HEK293 (cell line): ENCODE measurements at regions not wholly inside any gene's neighbourhood (a gene's known extent, or its start where the extent isn't known, plus 50 kb on each side); places are given as distances from the start of the nearest gene placed in this dataset.

Experiments used
- CTCF ChIA-PET: fragments of 350-600 bp; formaldehyde crosslinking; extraction: SDS; loops from one replicate; lab custom pipeline; 2021; ENCODE audit warnings: antibody characterized with exemption; lab: Yijun Ruan, JAX
- POLR2A ChIA-PET: fragments of 300-600 bp; formaldehyde crosslinking; extraction: SDS; loops from one replicate; lab custom pipeline; 2020; ENCODE audit warnings: antibody characterized with exemption, inconsistent platforms; lab: Yijun Ruan, JAX
- H3K27ac ChIP-seq: fragments of 200-500 bp; sonication (Bioruptor generic); 2 replicates; pipeline ENCODE4 v1.5.1; 2014; ENCODE audit warnings: low read depth, low read length, control low read depth, inconsistent platforms; ENCODE audit errors: extremely low read depth
- H3K36me3 ChIP-seq, 2 experiments: fragments of 200-500 bp in 1 of 2; sonication (Bioruptor generic) in 1 of 2; 1 replicate in 1 of 2; 2 replicates in 1 of 2; pipeline ENCODE4 v1.5.1; 2014 to 2017; ENCODE audit warnings: inconsistent platforms in 2 of 2, low read length in 2 of 2; ENCODE audit not compliant: control insufficient read depth in 2 of 2, insufficient read depth in 1 of 2
- H3K4me1 ChIP-seq: fragments of 200-500 bp; sonication (Bioruptor generic); 2 replicates; pipeline ENCODE4 v1.5.1; 2014; ENCODE audit warnings: mild to moderate bottlenecking, low read length, inconsistent platforms; ENCODE audit not compliant: control insufficient read depth, insufficient read depth
- H3K4me3 ChIP-seq: 2 replicates; pipeline ENCODE4 v1.5.1; 2011; ENCODE audit warnings: low read depth, mild to moderate bottlenecking, control low read depth, low read length, moderate library complexity
- H3K9me3 ChIP-seq: fragments of 200-500 bp; sonication (Bioruptor generic); 2 replicates; pipeline ENCODE4 v1.5.1; 2014; ENCODE audit warnings: low read depth, low read length, inconsistent platforms; ENCODE audit not compliant: control insufficient read depth, insufficient read depth
- BCL11B ChIP-seq: fragments of 450-650 bp; formaldehyde crosslinking; IDR thresholded peaks from 2 replicates; pipeline ENCODE4 v1.5.1; 2016; ENCODE audit warnings: low read depth, missing biosample characterization, missing genetic modification characterization
- MEIS1 ChIP-seq: sonication (generic); formaldehyde crosslinking; IDR thresholded peaks from 2 replicates; pipeline ENCODE4 v1.8.1; 2022; ENCODE audit warnings: missing genetic modification reagents, mild to moderate bottlenecking, borderline replicate concordance
- MYNN ChIP-seq: fragments of 450-650 bp; formaldehyde crosslinking; IDR thresholded peaks from 2 replicates; pipeline ENCODE4 v1.5.1; 2016; ENCODE audit warnings: missing biosample characterization, missing genetic modification characterization, borderline replicate concordance
- OVOL3 ChIP-seq: fragments of 450-650 bp; formaldehyde crosslinking; IDR thresholded peaks from 2 replicates; pipeline ENCODE4 v1.5.1; 2016; ENCODE audit warnings: missing biosample characterization, missing genetic modification characterization
- SP3 ChIP-seq: fragments of 450-650 bp; formaldehyde crosslinking; IDR thresholded peaks from 2 replicates; pipeline ENCODE4 v1.5.1; 2016; ENCODE audit warnings: missing biosample characterization, missing genetic modification characterization
- SP7 ChIP-seq: fragments of 450-650 bp; formaldehyde crosslinking; IDR thresholded peaks from 2 replicates; pipeline ENCODE4 v1.5.1; 2016; ENCODE audit warnings: missing biosample characterization, missing genetic modification characterization
- ZBTB26 ChIP-seq: fragments of 450-650 bp; formaldehyde crosslinking; optimal IDR thresholded peaks from 2 replicates; pipeline ENCODE3; 2016; ENCODE audit warnings: missing biosample characterization, mild to moderate bottlenecking, missing genetic modification characterization
- ZEB2 ChIP-seq: fragments of 450-650 bp; formaldehyde crosslinking; IDR thresholded peaks from 2 replicates; pipeline ENCODE4 v1.5.1; 2016; ENCODE audit warnings: missing biosample characterization, missing genetic modification characterization
- ZFP3 ChIP-seq: fragments of 450-650 bp; formaldehyde crosslinking; IDR thresholded peaks from 2 replicates; pipeline ENCODE4 v1.5.1; 2016; ENCODE audit warnings: low read depth, missing biosample characterization, missing genetic modification characterization
- ZNF174 ChIP-seq: fragments of 450-650 bp; formaldehyde crosslinking; IDR thresholded peaks from 2 replicates; pipeline ENCODE4 v1.5.0; 2017; ENCODE audit warnings: missing biosample characterization, mild to moderate bottlenecking, missing genetic modification characterization
- ZNF24 ChIP-seq: fragments of 450-650 bp; formaldehyde crosslinking; IDR thresholded peaks from 2 replicates; pipeline ENCODE4 v1.5.1; 2016; ENCODE audit warnings: missing biosample characterization, missing genetic modification characterization
- ZNF341 ChIP-seq: fragments of 450-650 bp; formaldehyde crosslinking; IDR thresholded peaks from 2 replicates; pipeline ENCODE4; 2016; ENCODE audit warnings: low read depth, missing biosample characterization, missing genetic modification characterization
- ZNF394 ChIP-seq: fragments of 450-650 bp; formaldehyde crosslinking; IDR thresholded peaks from 2 replicates; pipeline ENCODE4 v1.5.1; 2016; ENCODE audit warnings: missing biosample characterization, missing genetic modification characterization, mild to moderate bottlenecking, moderate library complexity, borderline replicate concordance
- ZNF398 ChIP-seq: fragments of 450-650 bp; formaldehyde crosslinking; IDR thresholded peaks from 2 replicates; pipeline ENCODE4 v1.5.1; 2017; ENCODE audit warnings: missing biosample characterization, missing genetic modification characterization
- ZNF449 ChIP-seq: fragments of 450-650 bp; formaldehyde crosslinking; IDR thresholded peaks from 2 replicates; pipeline ENCODE4 v1.5.1; 2017; ENCODE audit warnings: missing biosample characterization, mild to moderate bottlenecking, missing genetic modification characterization, moderate library complexity
- ZNF596 ChIP-seq: fragments of 450-650 bp; IDR thresholded peaks from 2 replicates; pipeline ENCODE4 v1.5.0; 2018; ENCODE audit warnings: missing biosample characterization, mild to moderate bottlenecking, missing genetic modification characterization, moderate library complexity
- ZNF610 ChIP-seq: fragments of 450-650 bp; formaldehyde crosslinking; IDR thresholded peaks from 2 replicates; pipeline ENCODE4 v1.5.1; 2016; ENCODE audit warnings: missing biosample characterization, missing genetic modification characterization, borderline replicate concordance
- ZNF658 ChIP-seq: fragments of 450-650 bp; formaldehyde crosslinking; IDR thresholded peaks from 2 replicates; pipeline ENCODE4; 2016; ENCODE audit warnings: missing biosample characterization, missing genetic modification characterization
- ZNF660 ChIP-seq: fragments of 450-650 bp; IDR thresholded peaks from 2 replicates; pipeline ENCODE4 v1.5.1; 2018; ENCODE audit warnings: missing biosample characterization, mild to moderate bottlenecking, missing genetic modification characterization
- ZNF76 ChIP-seq: fragments of 450-650 bp; formaldehyde crosslinking; IDR thresholded peaks from 2 replicates; pipeline ENCODE4; 2016; ENCODE audit warnings: low read depth, missing biosample characterization, missing genetic modification characterization, borderline replicate concordance
- ZNF768 ChIP-seq: fragments of 450-650 bp; formaldehyde crosslinking; IDR thresholded peaks from 2 replicates; pipeline ENCODE4 v1.5.1; 2018; ENCODE audit warnings: missing biosample characterization, mild to moderate bottlenecking, missing genetic modification characterization
- ZSCAN18 ChIP-seq: fragments of 450-650 bp; formaldehyde crosslinking; IDR thresholded peaks from 2 replicates; pipeline ENCODE4 v1.5.1; 2016; ENCODE audit warnings: missing biosample characterization, missing genetic modification characterization

GRCh38 chr7:54833001-54833467 lies 74.0 kb upstream of the SEC61G start (continued):
- TF ChIP-seq SP7 (no peak), ZNF660 (tag by site-specific recombination) (no peak)

- ChIA-PET CTCF (interaction anchor here (0.6 to 4.4 kb wide), 3 partner anchors 49 to 225 kb away, joined by 3 to 33 read pairs (median 22); no protein-coding TSS in a partner anchor), POLR2A (no interaction called here)
Measured at GRCh38 chr7:54837168-54837567, 78.2 kb upstream of the SEC61G start.

GRCh38 chr7:54837761-54838160 lies 78.8 kb upstream of the SEC61G start:
- Histone ChIP-seq H3K4me3 (no peak overlapping the region), H3K9me3 (no peaks in the 10 kb centered on the region)
- CTCF ChIA-PET, result interaction anchor here (0.6 to 4.4 kb wide), 5 partner anchors 24 to 418 kb away, joined by 3 to 33 read pairs (median 9); no protein-coding TSS in a partner anchor
- POLR2A ChIA-PET, result no interaction called here
- no peak for TF ChIP-seq ZBTB26 (tag by site-specific recombination)
- no peak for TF ChIP-seq ZNF76 (tag by site-specific recombination)
- no peak for TF ChIP-seq ZSCAN18
- no peak for TF ChIP-seq ZNF449
- no peak for TF ChIP-seq ZNF768 (tag by site-specific recombination)
- TF ChIP-seq, all 188 proteins: peak for 0
- no peaks in the 10 kb centered on the region for H3K36me3 ChIP-seq
- no peak overlapping the region for H3K27ac ChIP-seq
- no peaks in the 10 kb centered on the region for H3K4me1 ChIP-seq

More at GRCh38 chr7:54837168-54837567, 78.2 kb upstream of the SEC61G start:
- Histone ChIP-seq H3K9me3 (no peaks in the 10 kb centered on the region), H3K4me3 (no peak overlapping the region), H3K27ac (no peak overlapping the region), H3K4me1 (no peaks in the 10 kb centered on the region), H3K36me3 (no peaks in the 10 kb centered on the region)
- TF ChIP-seq ZNF610 (tag by site-specific recombination) (no peak), ZNF341 (no peak), SP7 (no peak), ZNF174 (tag by site-specific recombination) (no peak), MYNN (tag by site-specific recombination) (no peak), ZNF24 (no peak), SP3 (no peak), BCL11B (tag by site-specific recombination) (no peak)

GRCh38 chr7:54838175-54838910 lies 79.3 kb upstream of the SEC61G start:
- H3K4me1 ChIP-seq, result no peaks in the 10 kb centered on the region
- CTCF ChIA-PET, result interaction anchor here (0.6 to 4.4 kb wide), 9 partner anchors 22 to 433 kb away, joined by 3 to 33 read pairs (median 4); no protein-coding TSS in a partner anchor
- POLR2A ChIA-PET, result no interaction called here
- TF ChIP-seq ZNF394 (no peak), ZNF658 (tag by site-specific recombination) (no peak), ZFP3 (no peak), OVOL3 (tag by site-specific recombination) (no peak), ZNF398 (no peak), ZNF596 (tag by site-specific recombination) (no peak), ZEB2 (no peak), MEIS1 (CRISPR knock-in tag) (no peak)

More at GRCh38 chr7:54838175-54838910, 79.3 kb upstream of the SEC61G start:
- Histone ChIP-seq H3K4me3 (no peak overlapping the region), H3K27ac (no peak overlapping the region), H3K9me3 (no peaks in the 10 kb centered on the region), H3K36me3 (no peaks in the 10 kb centered on the region)
